Adrenal gland (tissue), 9 donors: ENCODE measurements at regions not wholly inside any gene's neighbourhood (a gene's known extent, or its start where the extent isn't known, plus 50 kb on each side); places are given as distances from the start of the nearest gene placed in this dataset.

ENCODE experiments used
- DNase-seq, 7 donors: peaks; one replicate each; pipeline ENCODE4 v3.0.0-alpha.2; 2019 to 2020
- H3K27ac ChIP-seq, 5 donors: fragments of 200-600 bp; sonication (generic) in 4 of 5; 1 replicate in 3 of 5; 2 replicates in 2 of 5; pipeline versions ENCODE4 v1.5.1 to v1.8.0; 2016 to 2020; ENCODE audit warnings: mild to moderate bottlenecking in 1 of 5
- H3K27me3 ChIP-seq: fragments of 200-600 bp; 2 replicates; pipeline ENCODE4 v1.8.0; 2021
- H3K36me3 ChIP-seq, 2 donors: fragments of 200-600 bp; replicated peaks in 1 of 2; 1 replicate in 1 of 2; 2 replicates in 1 of 2; pipeline versions ENCODE4 v1.5.1 to v1.8.0; 2018 to 2022
- H3K4me1 ChIP-seq, 2 donors: fragments of 200-600 bp; replicated peaks in 1 of 2; 1 replicate in 1 of 2; 2 replicates in 1 of 2; pipeline versions ENCODE4 v1.5.1 to v1.8.0; 2018 to 2021
- H3K4me3 ChIP-seq, 4 donors: fragments of 200-600 bp; sonication (generic) in 3 of 4; one replicate each; pipeline ENCODE4 v1.5.1; 2016 to 2018
- H3K9me3 ChIP-seq, 3 donors: fragments of 200-600 bp; sonication (generic) in 1 of 3; replicated peaks in 1 of 3; 1 replicate in 2 of 3; 2 replicates in 1 of 3; pipeline versions ENCODE4 v1.5.1 to v1.8.0; 2016 to 2021
- POLR2A ChIP-seq, 2 donors: fragments of 450-650 bp; IDR thresholded peaks; one replicate each; pipeline ENCODE4 v1.6.1; 2017; ENCODE audit warnings: antibody characterized with exemption in 2 of 2, mild to moderate bottlenecking in 2 of 2, moderate library complexity in 1 of 2
- WGBS, 4 donors: extraction: QIAGEN DNeasy Blood & Tissue Kit in 2 of 4; methylation state at CpG; one replicate each; pipeline versions ENCODE4 v1.1.5 to v1.1.7; 2013 to 2017; 5-methylcytosine and 5-hydroxymethylcytosine counted together
- intact Hi-C, 2 donors: fragments of 100-400 bp; cut with DNase I; formaldehyde crosslinking; loops; one replicate each; pipeline versions ENCODE4 v1.14.1 to v1.15.0; 2022 to 2023
- TF ChIP-seq, protein P1 (sequence below), 6 experiments: fragments of 450-650 bp in 4 of 6; fragments of 200-600 bp in 2 of 6; sonication (generic) in 1 of 6; IDR thresholded peaks; 1 replicate in 5 of 6; 2 replicates in 1 of 6; pipeline versions ENCODE4 v1.5.1 to v1.8.0; 2016 to 2021; ENCODE audit warnings: antibody characterized with exemption in 6 of 6, mild to moderate bottlenecking in 2 of 6, moderate library complexity in 1 of 6
- donor health status: healthy with polysubstance abuse.
- donor health status: Bipolar disorder and iron deficiency.
- donor health status: DM: yes; HTN: yes; CAD: no.
- donor health status: DM: no; HTN: no; CAD: no.
- donor health status: DM: no; HTN: no; CAD: no.

DNA sequence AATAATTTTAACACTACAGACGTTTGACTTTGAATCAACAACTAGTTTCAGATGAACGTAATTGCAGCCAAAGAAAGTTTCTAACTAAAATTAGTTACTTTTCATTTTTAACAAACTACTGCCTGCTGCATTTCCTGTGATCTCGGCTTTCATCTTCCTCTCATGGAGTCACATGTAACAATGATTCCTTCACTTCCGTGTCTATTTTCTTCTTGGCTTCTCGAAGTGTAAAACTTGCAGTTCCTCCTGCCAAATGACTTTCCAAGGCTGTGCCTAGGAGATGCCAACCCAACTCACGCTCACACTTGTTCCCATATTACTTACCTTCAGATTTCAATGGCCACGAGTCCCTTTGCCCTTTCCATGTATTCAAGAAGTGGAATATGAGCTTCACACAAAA, 1406.3 kb upstream of the CELF4 start:
- DNase-seq, result no peak
- 58 to 65% (median 63%) methylated on average over 7 of the region's 7 CpGs for WGBS, 4 donors

DNA sequence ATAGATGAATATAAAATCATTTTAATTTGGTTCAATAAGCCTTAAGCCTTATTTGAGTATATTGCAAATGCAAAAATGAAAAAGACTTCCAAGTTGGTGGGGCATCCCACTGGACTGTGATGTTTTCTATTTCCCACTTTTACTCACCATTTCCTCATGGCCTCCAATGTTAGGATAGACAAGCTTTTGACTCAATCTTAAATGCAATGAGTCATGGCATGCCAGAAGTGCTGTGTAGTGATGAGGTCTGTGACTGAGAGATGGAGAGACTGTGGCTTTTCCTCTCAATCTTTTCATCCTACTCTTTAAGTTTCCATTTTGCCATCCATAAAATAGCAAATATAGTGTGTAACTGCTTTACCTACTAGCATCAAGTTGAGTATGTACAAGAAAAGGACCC, 1401.2 kb upstream of the CELF4 start:
- Histone ChIP-seq H3K27me3 (no peaks in the 10 kb centered on the region), H3K4me1 (no peaks in the 10 kb centered on the region), H3K4me3 (no peak overlapping the region), H3K27ac (no peak overlapping the region), H3K9me3 (no peaks in the 10 kb centered on the region), H3K36me3 (no peaks in the 10 kb centered on the region)
- TF ChIP-seq, protein P1, sequence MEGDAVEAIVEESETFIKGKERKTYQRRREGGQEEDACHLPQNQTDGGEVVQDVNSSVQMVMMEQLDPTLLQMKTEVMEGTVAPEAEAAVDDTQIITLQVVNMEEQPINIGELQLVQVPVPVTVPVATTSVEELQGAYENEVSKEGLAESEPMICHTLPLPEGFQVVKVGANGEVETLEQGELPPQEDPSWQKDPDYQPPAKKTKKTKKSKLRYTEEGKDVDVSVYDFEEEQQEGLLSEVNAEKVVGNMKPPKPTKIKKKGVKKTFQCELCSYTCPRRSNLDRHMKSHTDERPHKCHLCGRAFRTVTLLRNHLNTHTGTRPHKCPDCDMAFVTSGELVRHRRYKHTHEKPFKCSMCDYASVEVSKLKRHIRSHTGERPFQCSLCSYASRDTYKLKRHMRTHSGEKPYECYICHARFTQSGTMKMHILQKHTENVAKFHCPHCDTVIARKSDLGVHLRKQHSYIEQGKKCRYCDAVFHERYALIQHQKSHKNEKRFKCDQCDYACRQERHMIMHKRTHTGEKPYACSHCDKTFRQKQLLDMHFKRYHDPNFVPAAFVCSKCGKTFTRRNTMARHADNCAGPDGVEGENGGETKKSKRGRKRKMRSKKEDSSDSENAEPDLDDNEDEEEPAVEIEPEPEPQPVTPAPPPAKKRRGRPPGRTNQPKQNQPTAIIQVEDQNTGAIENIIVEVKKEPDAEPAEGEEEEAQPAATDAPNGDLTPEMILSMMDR (IDR thresholded peaks at IDR 0.05), result no peak
- TF ChIP-seq POLR2A (IDR thresholded peaks at IDR 0.05), result no peak
- DNase-seq, result no peak
- intact Hi-C loops, result no loop called here

More for the DNA sequence above, 1406.3 kb upstream of the CELF4 start:
- no peaks in the 10 kb centered on the region for H3K27me3 ChIP-seq
- TF ChIP-seq, protein P1 (IDR thresholded peaks at IDR 0.05), result no peak
- no peak for TF ChIP-seq POLR2A (IDR thresholded peaks at IDR 0.05)
- no peak overlapping the region for H3K4me3 ChIP-seq
- no peaks in the 10 kb centered on the region for H3K4me1 ChIP-seq
- H3K36me3 ChIP-seq, result no peaks in the 10 kb centered on the region
- H3K27ac ChIP-seq, result no peak overlapping the region
- H3K9me3 ChIP-seq, result no peaks in the 10 kb centered on the region
- intact Hi-C loops, result no loop called here

DNA sequence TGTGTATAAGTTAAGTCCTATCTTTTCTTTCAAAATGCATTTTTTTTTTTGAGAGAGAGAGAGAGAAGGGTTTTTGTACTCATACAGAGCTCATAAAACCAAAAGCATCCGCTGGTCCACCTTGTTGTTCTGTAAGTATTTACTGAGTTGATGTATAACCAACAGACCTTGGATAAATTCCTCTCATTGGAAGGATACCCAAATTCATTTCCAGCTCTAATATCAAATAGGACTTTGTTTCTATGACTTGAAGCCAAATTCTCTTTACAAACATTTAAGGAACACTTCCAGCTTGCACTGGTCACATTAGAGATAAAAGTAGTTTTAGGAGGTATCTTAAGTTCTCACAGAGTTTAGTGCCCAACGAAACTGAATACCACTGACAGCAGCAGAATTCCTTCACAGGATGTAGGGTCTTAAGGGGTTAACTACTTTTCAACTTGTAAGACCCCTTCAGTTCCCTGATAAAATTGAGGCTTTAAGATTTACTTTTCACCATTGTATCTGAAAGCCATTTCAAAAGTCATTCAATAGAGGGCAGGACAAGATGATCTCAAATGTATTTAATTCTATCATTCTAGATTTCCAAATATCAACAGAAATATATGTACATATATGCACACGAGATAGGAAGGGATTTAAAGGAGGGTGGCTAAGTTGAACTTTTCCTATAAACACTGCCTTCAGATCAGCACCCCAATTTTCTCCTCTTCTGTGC, 1398.5 kb upstream of the CELF4 start:
- no peaks in the 10 kb centered on the region for H3K27me3 ChIP-seq
- intact Hi-C loops, result no loop called here
- no peak overlapping the region for H3K4me3 ChIP-seq
- H3K9me3 ChIP-seq, result no peaks in the 10 kb centered on the region
- H3K27ac ChIP-seq, result no peak overlapping the region
- no peak for TF ChIP-seq POLR2A (IDR thresholded peaks at IDR 0.05)
- TF ChIP-seq, protein P1 (IDR thresholded peaks at IDR 0.05), result no peak
- H3K36me3 ChIP-seq, result no peaks in the 10 kb centered on the region
- H3K4me1 ChIP-seq, result no peaks in the 10 kb centered on the region
- no peak for DNase-seq
- WGBS, 4 donors, result 43 to 52% (median 46%) methylated on average over 3 of the region's 3 CpGs

DNA sequence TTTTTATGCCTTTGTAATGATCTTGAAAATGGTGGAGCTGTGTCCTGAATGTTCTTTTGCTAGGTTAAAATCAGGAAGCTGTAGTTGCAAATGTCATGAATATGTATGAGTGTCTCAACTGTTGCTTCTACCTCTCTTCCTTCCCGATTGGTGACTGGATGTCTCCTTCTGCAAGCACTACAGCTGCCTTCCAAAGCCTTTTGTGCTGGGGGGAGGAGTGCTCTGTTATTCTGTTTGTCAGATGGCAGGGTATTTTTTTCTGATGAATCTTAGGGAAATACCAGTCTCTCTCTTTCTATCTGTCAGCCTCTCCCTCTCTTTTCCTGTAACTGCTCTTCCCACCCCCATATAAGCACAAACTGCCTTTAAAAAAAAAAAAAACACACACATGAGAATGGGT, 1396.3 kb upstream of the CELF4 start:
- WGBS, 4 donors, result 30 to 44% (median 34%) methylated on average over 1 of the region's 1 CpG
- intact Hi-C loops, result no loop called here
- TF ChIP-seq, protein P1 (IDR thresholded peaks at IDR 0.05), result no peak
- TF ChIP-seq POLR2A (IDR thresholded peaks at IDR 0.05), result no peak
- Histone ChIP-seq H3K36me3 (no peaks in the 10 kb centered on the region), H3K27me3 (no peaks in the 10 kb centered on the region), H3K27ac (no peak overlapping the region), H3K4me3 (no peak overlapping the region), H3K4me1 (no peaks in the 10 kb centered on the region), H3K9me3 (no peaks in the 10 kb centered on the region)
- DNase-seq, result no peak
